Bronchial epithelial cell (primary cell): ENCODE measurements at regions not wholly inside any gene's neighbourhood (a gene's known extent, or its start where the extent isn't known, plus 50 kb on each side); places are given as distances from the start of the nearest gene placed in this dataset.

Experiments
- DNase-seq: peaks from one replicate; pipeline ENCODE4 v3.0.0-alpha.2; 2010; ENCODE audit warnings: low read depth
- FAIRE-seq: peaks from 2 replicates; lab custom pipeline; 2011; peaks lifted over from hg19 to GRCh38; lab: Jason Lieb, UNC
- H3K27me3 ChIP-seq: 2 replicates; pipeline ENCODE4 v1.5.1; 2011; ENCODE audit warnings: low read length; ENCODE audit not compliant: control insufficient read depth, insufficient read depth
- H3K36me3 ChIP-seq: 2 replicates; pipeline ENCODE4 v1.5.1; 2011; ENCODE audit warnings: low read length; ENCODE audit not compliant: control insufficient read depth, insufficient read depth
- H3K4me3 ChIP-seq: 2 replicates; pipeline ENCODE4 v1.5.1; 2011; ENCODE audit warnings: mild to moderate bottlenecking, low read depth, low read length, control low read depth
- CTCF ChIP-seq: IDR thresholded peaks from 2 replicates; pipeline ENCODE4 v1.5.1; 2011; ENCODE audit warnings: mild to moderate bottlenecking, moderate library complexity, low read length, control low read depth, inconsistent platforms; ENCODE audit not compliant: insufficient read depth, severe bottlenecking

- FAIRE-seq = no peak
- TF ChIP-seq CTCF = no peak
- H3K36me3 ChIP-seq = no peaks in the 10 kb centered on the region
- H3K27me3 ChIP-seq = no peaks in the 10 kb centered on the region
- DNase-seq = no peak
- H3K4me3 ChIP-seq = no peak overlapping the region
These were observed 341.0 kb upstream of the POU5F2 start for GRCh38 chr5:94082405-94082804.

DNA sequence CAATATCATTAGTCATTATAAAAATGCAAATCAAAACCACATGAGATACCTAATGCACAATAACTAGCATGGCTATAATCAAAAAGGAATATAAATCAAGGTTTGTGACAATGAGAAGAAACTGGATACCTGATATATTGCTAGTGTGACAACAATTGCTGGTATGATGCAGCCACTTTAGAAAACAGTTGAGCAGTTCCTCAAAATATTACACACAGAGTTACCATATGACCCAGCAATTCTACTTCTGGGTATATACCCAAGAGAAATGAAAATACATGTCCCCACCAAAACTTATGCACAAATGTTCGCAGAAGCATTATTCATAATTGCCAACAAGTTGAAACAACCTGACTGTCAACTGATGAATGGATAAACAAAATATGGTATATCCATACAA is 339.7 kb upstream of the POU5F2 start:
- FAIRE-seq (no peak), DNase-seq (no peak)
- no peak for TF ChIP-seq CTCF

GRCh38 chr5:94080390-94080789 is 339.0 kb upstream of the POU5F2 start:
- FAIRE-seq (no peak), DNase-seq (no peak)
- no peak for TF ChIP-seq CTCF
- H3K36me3 ChIP-seq = no peaks in the 10 kb centered on the region
- no peak overlapping the region for H3K4me3 ChIP-seq
- H3K27me3 ChIP-seq = no peaks in the 10 kb centered on the region

More for the DNA sequence above, 339.7 kb upstream of the POU5F2 start:
- H3K27me3 ChIP-seq = no peaks in the 10 kb centered on the region
- H3K36me3 ChIP-seq = no peaks in the 10 kb centered on the region
- no peak overlapping the region for H3K4me3 ChIP-seq

DNA sequence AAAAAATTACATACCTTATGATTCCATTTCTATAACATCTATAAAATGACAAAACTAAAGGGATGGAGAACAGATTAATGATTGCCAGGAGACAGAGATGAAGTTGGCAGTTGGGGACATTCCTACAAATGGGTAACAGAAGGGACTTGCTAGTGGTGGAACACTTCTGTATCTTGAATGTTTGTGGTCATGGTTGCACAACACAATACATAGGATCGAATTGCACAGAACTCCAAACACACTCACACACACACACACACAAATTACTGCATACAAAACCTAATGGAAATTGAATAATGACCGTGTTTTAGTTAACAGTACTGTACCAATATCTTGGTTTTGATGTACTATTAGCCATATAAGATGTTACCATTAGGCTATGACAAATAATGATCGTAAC is 330.7 kb upstream of the POU5F2 start:
- Histone ChIP-seq H3K27me3 (no peaks in the 10 kb centered on the region), H3K36me3 (no peaks in the 10 kb centered on the region), H3K4me3 (no peak overlapping the region)
- DNase-seq (no peak), FAIRE-seq (no peak)
- TF ChIP-seq CTCF = no peak

- TF ChIP-seq CTCF = no peak
- no peak overlapping the region for H3K4me3 ChIP-seq
- H3K27me3 ChIP-seq = no peaks in the 10 kb centered on the region
- DNase-seq (no peak), FAIRE-seq (no peak)
- H3K36me3 ChIP-seq = no peaks in the 10 kb centered on the region
These were observed 325.2 kb upstream of the POU5F2 start for GRCh38 chr5:94066437-94067207.

DNA sequence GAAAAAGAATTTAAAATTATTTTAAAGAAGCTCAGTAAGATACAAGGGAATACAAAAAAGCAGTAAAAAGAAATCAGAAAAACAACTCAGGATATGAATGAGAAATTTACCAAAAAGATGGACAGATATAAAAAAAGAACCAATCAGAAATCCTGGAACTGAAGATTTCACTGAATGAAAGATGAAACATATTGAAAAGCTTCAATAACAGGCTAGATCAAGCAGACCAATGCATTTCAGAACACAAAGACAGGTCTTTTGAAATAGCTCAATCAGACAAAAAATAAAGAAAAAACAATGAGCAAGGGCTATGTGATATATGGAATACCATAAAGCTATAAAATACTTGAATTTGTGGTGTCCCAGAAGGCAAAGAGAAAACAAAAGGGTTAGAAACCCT is 322.6 kb upstream of the POU5F2 start:
- H3K4me3 ChIP-seq = no peak overlapping the region
- FAIRE-seq (no peak), DNase-seq (no peak)
- H3K27me3 ChIP-seq = no peaks in the 10 kb centered on the region
- H3K36me3 ChIP-seq = no peaks in the 10 kb centered on the region
- no peak for TF ChIP-seq CTCF
